ENCODE measurements at regions not wholly inside any gene's neighbourhood (a gene's known extent, or its start where the extent isn't known, plus 50 kb on each side); places are given as distances from the start of the nearest gene placed in this dataset.

DNA sequence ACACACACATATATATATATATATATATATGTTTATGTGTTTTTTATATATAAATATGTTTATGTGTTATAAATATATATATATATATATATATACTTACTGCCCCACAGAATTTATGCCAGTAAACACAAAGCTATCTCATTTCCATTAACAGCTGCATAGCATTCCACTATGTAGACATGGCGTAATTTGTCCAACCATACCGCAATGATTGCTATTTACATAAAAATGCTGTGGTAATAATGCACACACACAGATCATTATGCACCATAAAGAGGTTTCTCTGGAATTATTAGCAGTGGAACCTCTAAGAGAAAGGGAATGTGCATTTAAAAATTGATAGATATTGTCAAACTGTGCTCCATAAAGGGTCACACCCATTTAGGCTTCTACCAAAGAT, 150.1 kb downstream of the CEP120 start:
- H3K36me3 ChIP-seq (ENCODE audit: control insufficient read depth, insufficient read depth, low read length) = no peaks in the 10 kb centered on the region
- DNase-seq (ENCODE audit: low read depth, low spot score) (no peak), ATAC-seq (no peak)
- H3K9me3 ChIP-seq (ENCODE audit: control insufficient read depth, insufficient read depth, low read depth, low read length) = no peaks in the 10 kb centered on the region
- no peak overlapping the region for H3K4me3 ChIP-seq (ENCODE audit: low read depth in 2 of 2, low read length in 2 of 2)
- in situ Hi-C loops (cut with HindIII; ENCODE audit: low pct_unique_long_range_greater_than_20kb, low sequenced_read_pairs) = no loop called here
- BruUV-seq (replicated peaks) = no TSS peak
- H3K4me1 ChIP-seq (ENCODE audit: control insufficient read depth, insufficient read depth, low read length) = no peaks in the 10 kb centered on the region
- peaks cover 4% of the 10 kb centered on the region; the same call in 1 of the 2 replicates for H3K27me3 ChIP-seq (ENCODE audit: control insufficient read depth, insufficient read depth, low read length)
- ChIA-PET POLR2A (no interaction called here), CTCF (no interaction called here)
- no peak overlapping the region for H3K27ac ChIP-seq (ENCODE audit: low read length)
- TF ChIP-seq POLR2AphosphoS5 (IDR thresholded peaks at IDR 0.05; ENCODE audit: low read depth, low read length) (no peak), TCF7L2 (IDR thresholded peaks at IDR 0.05; ENCODE audit: low read depth, low read length) (no peak)
- intact Hi-C loops (cut with micrococcal nuclease; ENCODE audit: unreplicated experiment) = no loop called here

DNA sequence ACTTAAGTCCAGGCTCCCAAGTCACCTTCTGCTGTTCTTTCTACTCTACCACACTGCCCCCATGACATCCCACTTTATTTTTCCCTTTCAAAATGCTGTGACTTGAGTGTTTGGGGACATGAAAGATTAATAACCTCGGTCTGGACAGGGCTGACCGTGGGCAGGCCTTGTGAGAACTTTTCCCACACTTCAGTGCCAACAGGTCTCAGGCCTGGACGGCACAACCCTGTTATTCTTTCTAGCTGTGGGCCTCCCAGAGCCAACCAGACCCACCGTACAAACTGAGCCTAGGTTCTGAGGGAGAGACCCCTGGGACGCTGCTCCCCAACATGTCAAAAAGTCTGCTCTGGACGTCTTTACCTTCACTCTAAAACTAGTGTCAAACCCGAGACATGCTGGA, 153.4 kb downstream of the CEP120 start:
- DNase-seq (ENCODE audit: low read depth, low spot score) (no peak), ATAC-seq (no peak)
- H3K27ac ChIP-seq (ENCODE audit: low read length) = no peak overlapping the region
- intact Hi-C loops (cut with micrococcal nuclease; ENCODE audit: unreplicated experiment) (no loop called here), in situ Hi-C loops (cut with HindIII; ENCODE audit: low pct_unique_long_range_greater_than_20kb, low sequenced_read_pairs) (no loop called here)
- no peaks in the 10 kb centered on the region; the same call in 1 of the 2 replicates for H3K27me3 ChIP-seq (ENCODE audit: control insufficient read depth, insufficient read depth, low read length)
- no peak overlapping the region for H3K4me3 ChIP-seq (ENCODE audit: low read depth in 2 of 2, low read length in 2 of 2)
- H3K4me1 ChIP-seq (ENCODE audit: control insufficient read depth, insufficient read depth, low read length) = no peaks in the 10 kb centered on the region
- ChIA-PET CTCF (no interaction called here), POLR2A (no interaction called here)
- no peaks in the 10 kb centered on the region for H3K9me3 ChIP-seq (ENCODE audit: control insufficient read depth, insufficient read depth, low read depth, low read length)
- no TSS peak for BruUV-seq (replicated peaks)
- TF ChIP-seq CTCF (IDR thresholded peaks at IDR 0.05) = no peak
- no peak for TF ChIP-seq REST (IDR thresholded peaks at IDR 0.05; ENCODE audit: insufficient read depth in 1 of 2, low read depth in 2 of 2, low read length in 1 of 2)
- no peaks in the 10 kb centered on the region for H3K36me3 ChIP-seq (ENCODE audit: control insufficient read depth, insufficient read depth, low read length)

DNA sequence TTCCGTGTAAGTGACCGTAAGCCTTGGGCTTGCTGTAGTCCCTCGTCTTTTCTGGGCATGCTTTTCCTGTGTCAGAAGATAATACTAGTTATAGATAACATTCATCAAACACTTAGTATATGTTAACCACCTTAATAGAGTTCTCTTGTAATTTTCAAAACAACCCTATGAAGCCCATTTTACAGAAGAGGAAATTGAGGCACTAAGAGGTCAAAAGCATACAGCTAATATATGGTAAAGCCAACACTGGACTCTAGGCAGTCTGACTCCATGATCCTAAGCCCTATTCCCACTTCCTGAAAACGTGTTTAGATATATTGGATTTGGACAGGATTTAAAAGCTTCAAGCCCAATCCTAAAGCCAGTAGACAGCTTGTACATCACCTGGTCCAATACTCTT, 153.8 kb downstream of the CEP120 start:
- H3K4me3 ChIP-seq (ENCODE audit: low read depth in 2 of 2, low read length in 2 of 2) = no peak overlapping the region
- H3K27me3 ChIP-seq (ENCODE audit: control insufficient read depth, insufficient read depth, low read length) = no peaks in the 10 kb centered on the region; the same call in 1 of the 2 replicates
- POLR2A ChIA-PET = no interaction called here
- H3K9me3 ChIP-seq (ENCODE audit: control insufficient read depth, insufficient read depth, low read depth, low read length) = no peaks in the 10 kb centered on the region
- in situ Hi-C loops (cut with HindIII; ENCODE audit: low pct_unique_long_range_greater_than_20kb, low sequenced_read_pairs) = no loop called here
- H3K4me1 ChIP-seq (ENCODE audit: control insufficient read depth, insufficient read depth, low read length) = no peaks in the 10 kb centered on the region
- CTCF ChIA-PET = no interaction called here
- no peaks in the 10 kb centered on the region for H3K36me3 ChIP-seq (ENCODE audit: control insufficient read depth, insufficient read depth, low read length)
- intact Hi-C loops (cut with micrococcal nuclease; ENCODE audit: unreplicated experiment) = no loop called here
- no TSS peak for BruUV-seq (replicated peaks)
- ATAC-seq (no peak), DNase-seq (ENCODE audit: low read depth, low spot score) (no peak)
- no peak overlapping the region for H3K27ac ChIP-seq (ENCODE audit: low read length)
- TF ChIP-seq REST (IDR thresholded peaks at IDR 0.05; ENCODE audit: insufficient read depth in 1 of 2, low read depth in 2 of 2, low read length in 1 of 2) = no peak
- TF ChIP-seq TCF7L2 (IDR thresholded peaks at IDR 0.05; ENCODE audit: low read depth, low read length) = no peak
- TF ChIP-seq POLR2AphosphoS5 (IDR thresholded peaks at IDR 0.05; ENCODE audit: low read depth, low read length) = no peak
- no peak for TF ChIP-seq SIN3A (IDR thresholded peaks at IDR 0.05; ENCODE audit: borderline replicate concordance, insufficient read depth, low read depth, low read length)
- TF ChIP-seq CTCF (IDR thresholded peaks at IDR 0.05) = no peak

Measured in Panc1 (cell line).